B cell (primary cell): ENCODE measurements at regions not wholly inside any gene's neighbourhood (a gene's known extent, or its start where the extent isn't known, plus 50 kb on each side); places are given as distances from the start of the nearest gene placed in this dataset.

ENCODE experiments used
- ATAC-seq: fragments of 200-7000 bp; cut with Tn5 transposase; one replicate; pipeline ENCODE4 v1.10.0; 2021; ENCODE audit warnings: low read depth, mild to moderate bottlenecking, moderate number of reproducible peaks, moderate library complexity
- CTCF ChIA-PET: fragments of 350-600 bp; sonication (Branson Sonifier 250); formaldehyde crosslinking; loops from one replicate; lab custom pipeline; 2021; ENCODE audit warnings: antibody characterized with exemption, inconsistent platforms; lab: Charles Lee
- POLR2A ChIA-PET: fragments of 350-600 bp; sonication (Branson Sonifier 250); formaldehyde crosslinking; loops from one replicate; lab custom pipeline; 2021; ENCODE audit warnings: antibody characterized with exemption; lab: Charles Lee
- DNase-seq: peaks from one replicate; pipeline ENCODE4 v3.0.0; 2013
- H2AFZ ChIP-seq: 2 replicates; pipeline ENCODE4 v1.6.1; 2012; ENCODE audit warnings: mild to moderate bottlenecking, low read depth, low read length; ENCODE audit not compliant: insufficient read depth, poor library complexity, severe bottlenecking
- H3K27ac ChIP-seq, 2 donors: 1 replicate in 1 of 2; 2 replicates in 1 of 2; pipeline ENCODE4 v1.5.1; 2012 to 2013; ENCODE audit warnings: low read length in 2 of 2, mild to moderate bottlenecking in 2 of 2, moderate library complexity in 1 of 2
- H3K27me3 ChIP-seq, 4 experiments: fragments of 200-600 bp in 1 of 4; sonication (generic) in 1 of 4; replicated peaks in 1 of 4; 1 replicate in 2 of 4; 2 replicates in 2 of 4; pipeline versions ENCODE4 v1.6.1 to v1.7.0; 2013 to 2016; ENCODE audit warnings: low read length in 3 of 4, mild to moderate bottlenecking in 2 of 4, mixed read lengths in 1 of 4, moderate library complexity in 1 of 4; ENCODE audit not compliant: insufficient read depth in 4 of 4, control insufficient read depth in 3 of 4; ENCODE audit errors: control extremely low read depth in 1 of 4
- H3K36me3 ChIP-seq, 2 experiments: replicated peaks in 1 of 2; 1 replicate in 1 of 2; 2 replicates in 1 of 2; pipeline versions ENCODE4 v1.6.1 to v1.7.1; 2013; ENCODE audit warnings: low read length in 1 of 2; ENCODE audit not compliant: insufficient read depth in 2 of 2, control insufficient read depth in 1 of 2; ENCODE audit errors: control extremely low read depth in 1 of 2, extremely low read depth in 1 of 2
- H3K4me1 ChIP-seq, 2 donors: fragments of 200-600 bp in 1 of 2; sonication (generic) in 1 of 2; 1 replicate in 1 of 2; 2 replicates in 1 of 2; pipeline versions ENCODE4 v1.5.1 to v1.6.1; 2013 to 2017; ENCODE audit warnings: low read length in 2 of 2; ENCODE audit not compliant: control insufficient read depth in 2 of 2, insufficient read depth in 2 of 2
- H3K4me2 ChIP-seq: replicated peaks from 2 replicates; pipeline ENCODE3; 2012; ENCODE audit warnings: mild to moderate bottlenecking, low read depth, low read length; ENCODE audit not compliant: poor library complexity, severe bottlenecking
- H3K4me3 ChIP-seq, 5 experiments: fragments of 200-600 bp in 1 of 5; sonication (generic) in 1 of 5; 1 replicate in 3 of 5; 2 replicates in 2 of 5; pipeline versions ENCODE4 v1.5.1 to v1.7.0; 2011 to 2016; ENCODE audit warnings: low read length in 4 of 5, mild to moderate bottlenecking in 4 of 5, low read depth in 2 of 5, control low read depth in 1 of 5, moderate library complexity in 1 of 5; ENCODE audit not compliant: insufficient read depth in 1 of 5; ENCODE audit errors: control extremely low read depth in 1 of 5, extremely low read depth in 1 of 5
- H3K79me2 ChIP-seq: fragments of 200-600 bp; sonication (generic); one replicate; pipeline ENCODE4 v1.6.0; 2016; ENCODE audit warnings: low read length; ENCODE audit not compliant: control insufficient read depth, insufficient read depth
- H3K9ac ChIP-seq: fragments of 200-600 bp; sonication (generic); 2 replicates; pipeline ENCODE4 v1.6.1; 2017; ENCODE audit warnings: mild to moderate bottlenecking, low read length, moderate library complexity
- H3K9me3 ChIP-seq, 3 donors: one replicate each; pipeline versions ENCODE4 v1.6.1 to v1.7.1; 2013; ENCODE audit warnings: low read length in 2 of 3; ENCODE audit not compliant: control insufficient read depth in 2 of 3, insufficient read depth in 1 of 3; ENCODE audit errors: control extremely low read depth in 1 of 3
- H4K20me1 ChIP-seq: 2 replicates; pipeline ENCODE4 v1.6.0; 2012; ENCODE audit warnings: mild to moderate bottlenecking, low read length; ENCODE audit not compliant: insufficient read depth, control insufficient read depth, poor library complexity, severe bottlenecking
- H3K27ac Mint-ChIP-seq: one replicate; pipeline ENCODE4 v1.8.0; 2021; ENCODE audit warnings: mixed read lengths
- H3K27me3 Mint-ChIP-seq: one replicate; pipeline ENCODE4 v1.8.0; 2021; ENCODE audit warnings: mixed read lengths
- H3K4me1 Mint-ChIP-seq: one replicate; pipeline ENCODE4 v1.8.0; 2021; ENCODE audit warnings: mixed read lengths
- H3K4me3 Mint-ChIP-seq: one replicate; pipeline ENCODE4 v1.8.0; 2021; ENCODE audit warnings: mixed read lengths
- H3K9me3 Mint-ChIP-seq: one replicate; pipeline ENCODE4 v1.8.0; 2022; ENCODE audit warnings: mixed read lengths; ENCODE audit not compliant: insufficient read depth
- CTCF ChIP-seq: fragments of 200-600 bp; IDR thresholded peaks from one replicate; pipeline ENCODE4 v1.8.0; 2022; ENCODE audit warnings: antibody characterized with exemption, mild to moderate bottlenecking
- EZH2 ChIP-seq: IDR thresholded peaks from 2 replicates; pipeline ENCODE4 v1.6.1; 2012; ENCODE audit warnings: borderline replicate concordance, low read depth, mild to moderate bottlenecking, moderate library complexity, low read length; ENCODE audit not compliant: insufficient read depth, poor library complexity, severe bottlenecking
- WGBS: methylation state at CpG from one replicate; pipeline ENCODE4 v1.1.5; 2013; ENCODE audit warnings: missing lambda C conversion rate; ENCODE audit not compliant: insufficient coverage; 5-methylcytosine and 5-hydroxymethylcytosine counted together
- intact Hi-C: fragments of 100-400 bp; cut with micrococcal nuclease; formaldehyde crosslinking; loops from one replicate; pipeline ENCODE4 v1.10.0; 2022

DNA sequence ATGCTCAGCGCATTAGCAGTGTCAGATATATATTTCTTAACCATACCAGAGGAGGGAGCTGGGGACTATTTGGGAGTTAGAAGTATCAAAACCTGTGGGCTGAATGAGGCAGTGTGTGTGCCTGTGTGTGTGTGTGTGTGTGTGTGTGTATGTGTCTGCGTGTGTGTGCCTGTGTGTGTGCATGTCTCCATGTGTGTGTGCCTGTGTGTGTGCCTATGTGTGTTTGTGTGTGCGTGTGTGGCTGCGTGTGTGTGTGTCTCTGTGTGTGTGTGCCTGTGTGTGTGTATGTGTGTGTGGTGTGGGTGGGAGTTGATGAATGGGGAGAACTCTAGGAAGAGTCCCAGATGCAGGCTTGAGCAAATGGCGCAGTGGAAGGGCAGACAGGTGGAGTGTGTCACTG, 92.9 kb downstream of the PAX1 start:
- CTCF ChIA-PET = no interaction called here
- Histone ChIP-seq H3K9me3 (peaks cover 0 to 4% (median 0%) of the 10 kb centered on the region in 3 donors), H3K36me3 (no peaks in the 10 kb centered on the region), H4K20me1 (no peaks in the 10 kb centered on the region), H3K9ac (no peak overlapping the region), H3K27me3 (no peaks in the 10 kb centered on the region), H2AFZ (no peak overlapping the region), H3K4me1 (no peaks in the 10 kb centered on the region), H3K4me3 (no peak overlapping the region), H3K4me2 (no peak overlapping the region), H3K27ac (no peak overlapping the region), H3K79me2 (no peaks in the 10 kb centered on the region)
- no peak for TF ChIP-seq EZH2
- TF ChIP-seq CTCF = no peak
- Mint-ChIP-seq H3K27ac (no peak overlapping the region), H3K4me1 (no peaks in the 10 kb centered on the region), H3K27me3 (no peaks in the 10 kb centered on the region), H3K4me3 (no peak overlapping the region), H3K9me3 (no peaks in the 10 kb centered on the region)
- no peak for ATAC-seq
- POLR2A ChIA-PET = no interaction called here
- DNase-seq = no peak
- 91% methylated on average over 4 of the region's 5 CpGs for WGBS
- intact Hi-C loops = no loop called here

DNA sequence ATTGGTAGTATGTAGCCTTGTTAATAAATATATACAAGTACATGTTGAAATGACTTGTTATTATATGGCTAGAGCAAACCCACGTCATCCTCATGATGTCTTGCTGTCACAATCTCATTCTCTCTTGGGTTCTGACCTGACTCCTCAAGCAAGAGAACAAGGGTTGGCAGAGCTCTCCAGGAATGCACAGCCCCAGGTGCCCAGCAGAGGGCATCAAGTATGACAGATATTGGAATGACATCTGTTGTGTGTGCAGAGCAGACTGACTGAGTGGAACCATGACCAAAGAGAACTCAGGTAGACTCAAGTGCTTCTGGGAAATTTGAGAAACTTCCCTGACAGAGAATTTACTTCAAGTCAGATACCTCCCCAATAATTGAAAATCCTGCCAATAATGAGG, 90.6 kb downstream of the PAX1 start:
- no peak overlapping the region for H3K4me3 ChIP-seq
- WGBS = no CpG with 5 or more reads among the region's 1 CpG
- no peaks in the 10 kb centered on the region for H4K20me1 ChIP-seq
- no peak overlapping the region for H3K9ac ChIP-seq
- H3K27me3 ChIP-seq = no peaks in the 10 kb centered on the region
- no peak for TF ChIP-seq CTCF
- no peak for TF ChIP-seq EZH2
- no peak overlapping the region for H2AFZ ChIP-seq
- no peaks in the 10 kb centered on the region for H3K4me1 ChIP-seq
- ChIA-PET POLR2A (no interaction called here), CTCF (no interaction called here)
- peaks cover 0 to 4% (median 0%) of the 10 kb centered on the region in 3 donors for H3K9me3 ChIP-seq
- no peaks in the 10 kb centered on the region for H3K4me1 Mint-ChIP-seq
- H3K36me3 ChIP-seq = no peaks in the 10 kb centered on the region
- no peak overlapping the region for H3K27ac Mint-ChIP-seq
- intact Hi-C loops = no loop called here
- ATAC-seq = no peak
- H3K27ac ChIP-seq = no peak overlapping the region
- H3K4me3 Mint-ChIP-seq = no peak overlapping the region
- H3K27me3 Mint-ChIP-seq = no peaks in the 10 kb centered on the region
- H3K9me3 Mint-ChIP-seq = no peaks in the 10 kb centered on the region
- no peak for DNase-seq
- no peaks in the 10 kb centered on the region for H3K79me2 ChIP-seq
- H3K4me2 ChIP-seq = no peak overlapping the region
